Omental fat pad (tissue), 3 donors: ENCODE measurements at regions not wholly inside any gene's neighbourhood (a gene's known extent, or its start where the extent isn't known, plus 50 kb on each side); places are given as distances from the start of the nearest gene placed in this dataset.
"Not testable (repeated sequence)": the region's sequence is repeated elsewhere in the genome, so short reads cannot be mapped to it uniquely, and the experiment has no call there.

Source experiments
- ATAC-seq: fragments of 150-250 bp; one replicate; pipeline ENCODE4 v1.9.1; 2016; ENCODE audit warnings: mild to moderate bottlenecking, moderate library complexity; ENCODE audit not compliant: low FRiP score
- DNase-seq: peaks from one replicate; pipeline ENCODE4 v3.0.0-alpha.2; 2019; ENCODE audit warnings: low spot score
- TF ChIP-seq, protein P1 (sequence below), 3 donors: fragments of 450-650 bp; IDR thresholded peaks; one replicate each; pipeline ENCODE4 v1.5.1; 2016 to 2017; ENCODE audit warnings: antibody characterized with exemption in 3 of 3, mild to moderate bottlenecking in 3 of 3, moderate library complexity in 2 of 3

DNA sequence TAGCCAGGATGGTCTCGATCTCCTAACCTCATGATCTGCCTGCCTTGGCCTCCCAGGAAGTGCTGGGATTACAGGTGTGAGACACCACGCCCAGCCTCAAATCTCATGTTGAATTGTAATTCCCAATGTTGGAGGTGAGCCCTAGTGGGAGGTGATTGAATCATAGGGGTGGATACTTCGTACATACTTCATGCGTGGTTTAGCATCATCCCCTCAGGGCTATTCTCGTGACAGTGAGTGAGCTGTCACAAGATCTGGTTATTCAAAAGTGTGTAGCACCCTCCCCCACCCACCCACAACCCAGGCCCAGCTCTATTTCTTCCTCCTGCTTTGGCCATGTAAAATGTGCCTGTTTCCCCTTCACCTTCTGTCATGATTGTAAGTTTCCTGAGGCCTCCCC is 236.9 kb upstream of the IL12A start:
- TF ChIP-seq, protein P1, sequence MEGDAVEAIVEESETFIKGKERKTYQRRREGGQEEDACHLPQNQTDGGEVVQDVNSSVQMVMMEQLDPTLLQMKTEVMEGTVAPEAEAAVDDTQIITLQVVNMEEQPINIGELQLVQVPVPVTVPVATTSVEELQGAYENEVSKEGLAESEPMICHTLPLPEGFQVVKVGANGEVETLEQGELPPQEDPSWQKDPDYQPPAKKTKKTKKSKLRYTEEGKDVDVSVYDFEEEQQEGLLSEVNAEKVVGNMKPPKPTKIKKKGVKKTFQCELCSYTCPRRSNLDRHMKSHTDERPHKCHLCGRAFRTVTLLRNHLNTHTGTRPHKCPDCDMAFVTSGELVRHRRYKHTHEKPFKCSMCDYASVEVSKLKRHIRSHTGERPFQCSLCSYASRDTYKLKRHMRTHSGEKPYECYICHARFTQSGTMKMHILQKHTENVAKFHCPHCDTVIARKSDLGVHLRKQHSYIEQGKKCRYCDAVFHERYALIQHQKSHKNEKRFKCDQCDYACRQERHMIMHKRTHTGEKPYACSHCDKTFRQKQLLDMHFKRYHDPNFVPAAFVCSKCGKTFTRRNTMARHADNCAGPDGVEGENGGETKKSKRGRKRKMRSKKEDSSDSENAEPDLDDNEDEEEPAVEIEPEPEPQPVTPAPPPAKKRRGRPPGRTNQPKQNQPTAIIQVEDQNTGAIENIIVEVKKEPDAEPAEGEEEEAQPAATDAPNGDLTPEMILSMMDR (IDR thresholded peaks at IDR 0.05), result no peak
- DNase-seq (no peak), ATAC-seq (no peak)

DNA sequence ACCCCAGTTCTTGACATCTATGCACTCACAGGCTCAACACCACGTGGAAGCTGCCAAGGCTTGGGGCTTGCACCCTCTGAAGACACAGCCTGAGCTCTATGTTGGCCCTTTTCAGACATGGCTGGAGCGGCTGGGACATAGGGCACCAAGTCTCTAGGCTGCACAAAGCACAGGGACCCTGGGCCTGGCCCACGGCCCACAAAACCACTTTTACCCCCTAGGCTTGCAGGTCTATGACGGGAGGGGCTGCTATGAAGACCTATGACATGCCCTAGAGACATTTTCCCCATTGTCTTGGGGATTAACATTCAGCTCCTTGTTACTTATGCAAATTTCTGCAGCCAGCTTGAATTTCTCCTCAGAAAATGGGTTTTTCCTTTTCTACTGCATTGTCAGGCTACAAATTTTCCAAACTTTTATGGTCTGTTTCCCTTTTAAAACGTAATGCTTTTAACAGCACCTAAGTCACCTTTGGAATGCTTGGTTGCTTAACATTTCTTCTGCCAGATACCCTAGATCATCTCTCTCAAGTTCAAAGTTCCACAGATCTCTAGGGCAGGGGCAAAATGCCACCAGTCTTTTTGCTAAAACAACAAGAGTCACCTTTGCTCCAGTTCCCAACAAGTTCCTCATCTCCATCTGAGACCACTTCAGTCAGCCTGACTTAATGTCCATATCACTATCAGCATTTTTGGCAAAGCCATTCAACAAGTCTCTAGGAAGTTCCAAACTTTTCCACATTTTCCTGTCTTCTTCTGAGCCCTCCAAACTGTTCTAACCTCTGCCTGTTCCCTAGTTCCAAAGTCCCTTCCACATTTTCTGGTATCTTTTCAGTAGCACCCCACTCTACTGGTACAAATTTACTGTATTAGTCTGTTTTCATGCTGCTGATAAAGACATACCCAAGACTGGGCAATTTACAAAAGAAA is 232.1 kb upstream of the IL12A start:
- not testable (repeated sequence) for DNase-seq, ATAC-seq

DNA sequence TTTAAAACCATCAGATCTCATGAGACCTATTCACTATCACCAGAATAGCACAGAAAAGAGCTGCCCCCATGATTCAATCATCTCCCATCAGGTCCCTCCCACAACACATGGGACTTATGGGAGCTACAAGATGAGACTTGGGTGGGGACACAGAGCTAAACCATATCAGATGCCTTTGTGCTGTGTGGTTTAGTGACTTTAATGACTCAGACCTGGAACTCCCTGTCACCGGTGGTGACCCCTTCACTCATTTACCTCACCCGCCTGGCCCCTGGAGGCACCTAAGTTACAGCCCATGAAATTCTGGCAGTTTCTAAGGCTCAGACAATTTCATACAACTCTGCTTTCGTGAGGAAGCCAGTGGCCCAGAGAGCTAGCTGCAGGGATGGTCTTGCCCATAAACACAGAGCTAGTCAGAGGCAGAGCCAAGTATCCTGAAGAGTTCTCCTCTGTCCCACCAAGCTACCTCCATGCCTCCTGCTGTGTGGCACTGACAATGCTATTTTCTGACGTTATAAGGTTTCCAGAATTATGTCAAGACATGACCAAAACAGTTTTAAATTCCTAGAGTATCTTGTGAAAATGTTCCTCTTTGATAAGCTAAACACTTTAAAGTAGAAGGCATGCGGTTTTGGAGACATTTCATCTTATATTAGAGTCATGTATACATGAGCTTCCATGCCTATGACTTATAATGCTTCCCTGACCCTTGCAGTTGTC is 231.1 kb upstream of the IL12A start:
- TF ChIP-seq, protein P1 (IDR thresholded peaks at IDR 0.05), result no peak
- ATAC-seq, result no peak
- no peak for DNase-seq

DNA sequence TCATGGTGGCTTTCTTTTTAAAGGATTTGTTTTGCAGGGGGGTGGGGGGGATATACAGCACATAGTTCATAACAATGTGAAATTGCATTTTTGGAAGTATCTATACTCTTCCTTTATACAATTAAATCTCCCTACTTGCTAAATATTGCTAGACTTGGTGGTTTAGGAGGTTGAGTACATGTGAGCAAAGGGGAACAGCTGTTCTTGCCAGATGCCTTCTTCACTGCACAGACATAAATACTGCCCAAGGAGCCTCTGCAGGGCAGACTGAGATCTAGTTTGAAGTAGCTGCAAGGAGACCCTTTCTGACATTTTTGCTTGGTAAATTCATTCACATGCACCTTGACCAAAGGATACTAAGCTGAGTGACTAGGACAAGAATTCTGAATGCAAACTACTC is 228.6 kb upstream of the IL12A start:
- ATAC-seq, result no peak
- TF ChIP-seq, protein P1 (IDR thresholded peaks at IDR 0.05), result no peak

DNA sequence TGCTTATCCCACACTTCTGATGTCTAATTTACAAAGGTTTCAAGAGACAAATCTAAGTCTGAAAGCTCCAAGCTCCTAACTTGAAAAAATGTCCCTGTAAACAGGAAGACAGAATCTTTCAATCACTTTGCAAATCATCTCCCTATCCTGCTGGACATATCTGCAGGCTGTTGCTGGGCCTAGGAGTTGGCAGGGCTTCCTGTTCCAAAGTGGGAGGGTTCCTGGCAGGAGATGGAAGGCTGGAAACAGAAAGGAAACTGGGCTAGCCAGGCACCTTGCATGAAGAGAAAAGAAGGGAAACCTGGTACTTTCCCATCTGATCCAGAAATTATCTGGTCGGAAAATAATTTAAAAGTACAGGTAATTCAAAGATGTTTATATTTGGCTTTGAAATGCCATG is 227.3 kb upstream of the IL12A start:
- no peak for ATAC-seq
- TF ChIP-seq, protein P1 (IDR thresholded peaks at IDR 0.05), result no peak
- no peak for DNase-seq

More for the DNA sequence above, 228.6 kb upstream of the IL12A start:
- DNase-seq, result no peak

DNA sequence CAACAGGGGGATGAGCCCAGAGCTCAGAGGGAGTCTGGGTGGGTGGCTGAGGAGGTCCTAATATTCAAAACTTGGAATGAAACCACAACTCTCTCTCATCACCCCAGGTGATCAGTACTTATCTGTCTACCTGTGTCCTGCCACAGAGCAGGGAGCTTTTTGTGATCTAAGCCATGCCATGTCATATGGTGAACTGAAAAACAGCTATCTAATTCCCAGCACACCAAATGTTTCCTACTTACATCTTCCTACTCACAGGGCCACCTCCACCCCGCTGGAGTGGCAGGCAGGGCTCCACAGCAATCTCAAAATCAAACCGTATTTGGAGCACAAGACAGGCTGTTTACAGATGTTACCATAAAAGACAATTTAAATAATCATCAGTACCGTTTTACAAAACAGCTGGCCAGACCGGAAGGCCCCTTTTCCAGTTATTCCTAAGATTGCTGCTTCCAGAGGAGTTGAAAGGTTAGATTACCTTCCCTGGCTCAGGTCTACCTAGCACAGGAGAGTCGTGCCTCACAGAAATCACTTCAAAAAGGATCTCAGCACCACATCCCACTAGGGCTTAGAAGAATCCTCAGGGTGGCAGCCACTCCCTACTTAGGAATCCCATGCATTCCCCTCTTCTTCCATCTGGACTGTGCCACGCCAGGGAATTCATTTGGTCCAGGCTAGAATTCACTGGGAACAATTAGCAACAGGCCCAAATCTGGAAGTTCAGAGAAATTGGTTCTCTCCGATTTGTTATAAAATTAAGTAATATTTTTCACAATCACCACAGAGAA is 226.6 kb upstream of the IL12A start:
- ATAC-seq (no peak), DNase-seq (no peak)
- TF ChIP-seq, protein P1 (IDR thresholded peaks at IDR 0.05), result no peak

DNA sequence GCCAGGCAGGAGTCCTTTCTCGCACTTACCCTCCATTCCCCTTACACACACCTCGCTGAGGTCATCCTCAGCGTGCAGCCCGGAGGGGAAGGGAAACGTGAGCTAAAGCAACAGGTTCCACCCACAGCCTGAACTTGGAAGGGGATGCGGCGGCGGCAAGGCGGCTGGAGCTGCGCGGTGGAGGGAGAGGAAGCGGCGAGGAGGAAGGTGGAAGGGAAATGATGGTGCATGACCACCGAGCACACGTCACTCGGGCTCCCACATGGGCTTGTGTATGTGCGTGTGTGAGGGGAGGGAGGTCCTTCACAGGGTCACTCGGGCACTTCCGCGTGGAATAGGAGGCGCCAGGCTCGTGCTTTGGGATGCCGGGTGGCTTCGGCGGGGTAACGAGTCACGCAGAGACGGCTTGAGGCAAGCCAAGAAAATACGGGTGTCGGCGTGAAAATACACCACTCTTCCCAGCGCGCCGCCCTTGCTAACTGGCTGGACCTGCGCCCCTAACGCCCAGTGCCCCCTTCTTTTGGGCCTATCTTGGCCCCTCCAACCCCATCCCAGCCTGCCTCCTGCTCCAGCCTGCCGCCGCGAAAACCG is 225.5 kb upstream of the IL12A start:
- DNase-seq (peak; percentile 38), ATAC-seq (peak; percentile 59)
- TF ChIP-seq, protein P1 (IDR thresholded peaks at IDR 0.05), result no peak
